Peyer's patch (tissue), 4 donors: ENCODE measurements at regions not wholly inside any gene's neighbourhood (a gene's known extent, or its start where the extent isn't known, plus 50 kb on each side); places are given as distances from the start of the nearest gene placed in this dataset.

ENCODE experiments used
- CTCF ChIP-seq, 6 experiments: fragments of 450-650 bp in 4 of 6; fragments of 200-600 bp in 2 of 6; sonication (generic) in 1 of 6; IDR thresholded peaks; one replicate each; pipeline ENCODE4 v1.5.1; 2017 to 2019; ENCODE audit warnings: antibody characterized with exemption in 6 of 6, mild to moderate bottlenecking in 3 of 6, moderate library complexity in 1 of 6
- POLR2A ChIP-seq, 2 donors: fragments of 450-650 bp; IDR thresholded peaks; one replicate each; pipeline ENCODE4 v1.5.1; 2017; ENCODE audit warnings: antibody characterized with exemption in 2 of 2, mild to moderate bottlenecking in 2 of 2, moderate library complexity in 2 of 2

GRCh38 chr2:236714080-236714479, 144.5 kb downstream of the ACKR3 start:
- TF ChIP-seq CTCF (IDR thresholded peaks at IDR 0.05) = no peak
- TF ChIP-seq POLR2A (IDR thresholded peaks at IDR 0.05) = no peak
